NB4 (cell line): ENCODE measurements at regions not wholly inside any gene's neighbourhood (a gene's known extent, or its start where the extent isn't known, plus 50 kb on each side); places are given as distances from the start of the nearest gene placed in this dataset.
A peak's percentile ranks its signal among the peaks of the same experiment; 100 is the strongest.

Experiments used
- DNase-seq: peaks from one replicate; pipeline ENCODE4 v3.0.0; 2010; ENCODE audit warnings: low read depth
- H3K4me3 ChIP-seq: one replicate; pipeline ENCODE4 v1.5.1; 2011; ENCODE audit warnings: mild to moderate bottlenecking, low read depth, low read length, moderate library complexity
- CTCF ChIP-seq: IDR thresholded peaks from one replicate; pipeline ENCODE4 v1.5.1; 2012; ENCODE audit warnings: low read depth, low read length
- MAX ChIP-seq: IDR thresholded peaks from 2 replicates; pipeline ENCODE4 v1.6.1; 2011; ENCODE audit warnings: low read depth, low read length
- MYC ChIP-seq: IDR thresholded peaks from 2 replicates; pipeline ENCODE4 v1.6.1; 2011; ENCODE audit warnings: low read depth, low read length
- POLR2A ChIP-seq: IDR thresholded peaks from 2 replicates; pipeline ENCODE4 v1.6.1; 2011; ENCODE audit warnings: mild to moderate bottlenecking; ENCODE audit not compliant: insufficient read length; ENCODE audit errors: extremely low read depth

- TF ChIP-seq MYC (no peak), MAX (no peak), POLR2A (no peak), CTCF (no peak)
- peak; percentile 9 for DNase-seq
- H3K4me3 ChIP-seq, result no peak overlapping the region
Measured at GRCh38 chrX:44431194-44431593, 87.7 kb upstream of the EFHC2 start.

GRCh38 chrX:44428989-44429627, 85.6 kb upstream of the EFHC2 start:
- H3K4me3 ChIP-seq, result no peak overlapping the region
- no peak for TF ChIP-seq MAX
- no peak for TF ChIP-seq POLR2A
- TF ChIP-seq CTCF, result no peak
- TF ChIP-seq MYC, result no peak
- peak; percentile 1 for DNase-seq

GRCh38 chrX:44422631-44423030, 79.2 kb upstream of the EFHC2 start:
- TF ChIP-seq MAX (no peak), POLR2A (no peak), MYC (no peak), CTCF (no peak)
- DNase-seq, result no peak
- no peak overlapping the region for H3K4me3 ChIP-seq

- DNase-seq, result no peak
- no peak overlapping the region for H3K4me3 ChIP-seq
- TF ChIP-seq MAX, result no peak
- no peak for TF ChIP-seq MYC
- TF ChIP-seq POLR2A, result no peak
- TF ChIP-seq CTCF, result no peak
Measured at GRCh38 chrX:44415639-44416386, 72.3 kb upstream of the EFHC2 start.

GRCh38 chrX:44401151-44401550, 57.7 kb upstream of the EFHC2 start:
- no peak overlapping the region for H3K4me3 ChIP-seq
- no peak for DNase-seq
- TF ChIP-seq MYC (no peak), MAX (no peak), POLR2A (no peak), CTCF (no peak)
